ENCODE measurements at regions not wholly inside any gene's neighbourhood (a gene's known extent, or its start where the extent isn't known, plus 50 kb on each side); places are given as distances from the start of the nearest gene placed in this dataset.

DNA sequence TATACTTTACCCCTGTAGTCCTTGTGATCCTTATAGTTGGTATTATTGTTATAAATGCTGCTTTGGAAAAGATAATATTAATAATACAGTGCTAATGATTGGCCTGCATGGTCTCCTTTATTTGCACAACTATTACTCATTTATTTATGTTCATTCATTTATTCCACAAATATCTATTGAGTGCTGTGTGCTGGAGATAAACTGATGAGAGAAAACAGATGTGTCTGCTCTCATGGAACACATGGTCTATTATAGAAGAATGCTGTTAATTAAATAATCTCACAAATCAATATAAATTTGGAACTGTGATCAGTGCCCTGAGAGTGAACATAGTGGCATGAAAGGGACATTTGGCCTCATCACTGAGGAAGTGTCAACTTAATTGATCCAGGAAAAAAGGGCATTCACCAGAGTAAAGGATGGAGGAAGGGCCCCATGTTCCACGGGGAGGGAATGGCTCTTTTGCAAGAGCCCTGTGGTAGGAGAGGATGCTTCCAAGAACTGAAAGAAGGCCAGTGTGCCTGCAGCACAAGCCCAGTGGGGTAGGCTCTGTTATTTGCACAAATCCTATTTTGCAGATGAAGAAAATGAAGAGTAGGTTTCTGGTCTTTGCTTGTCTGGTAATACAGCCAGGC lies 91.5 kb upstream of the STK39 start:
- DNase-seq (ENCODE audit: low spot score) = no peak

DNA sequence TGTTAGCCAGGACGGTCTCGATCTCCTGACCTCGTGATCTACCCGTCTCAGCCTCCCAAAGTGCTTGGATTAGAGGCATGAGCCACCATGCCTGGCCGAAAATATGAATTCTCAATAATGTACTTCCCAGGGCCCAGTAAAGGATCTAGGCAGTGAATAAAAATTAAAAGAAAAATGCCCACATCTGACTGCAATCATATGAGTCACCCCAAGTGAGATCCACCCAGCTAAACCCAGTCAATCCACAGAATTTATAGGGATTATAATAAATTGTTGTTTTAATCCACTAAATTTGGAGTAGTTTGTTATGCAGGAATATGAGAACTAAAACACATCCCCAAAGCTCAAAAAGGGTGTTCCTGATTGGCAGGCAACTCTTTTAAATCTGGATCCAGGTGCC lies 93.5 kb upstream of the STK39 start:
- DNase-seq (ENCODE audit: low spot score) = no peak

DNA sequence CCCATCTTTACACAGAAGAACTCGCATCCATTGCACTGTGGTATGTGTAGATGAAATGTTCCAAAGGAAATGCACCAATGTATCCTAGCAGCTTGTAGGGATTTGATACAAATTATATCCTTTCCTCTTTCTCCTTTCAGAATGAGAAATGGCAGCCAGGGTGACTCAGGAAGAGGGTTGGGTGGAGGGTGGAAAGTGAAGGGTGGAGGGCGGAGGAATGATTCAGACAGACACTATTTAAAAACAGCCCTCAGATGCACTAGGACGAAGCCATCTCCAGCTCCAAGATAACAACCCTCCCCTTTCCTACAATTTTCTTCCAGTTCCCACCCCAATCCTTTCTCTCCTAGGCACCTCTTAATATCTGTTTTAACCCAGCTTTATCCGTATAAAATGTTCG lies 96.2 kb upstream of the STK39 start:
- no peak for DNase-seq (ENCODE audit: low spot score)

DNA sequence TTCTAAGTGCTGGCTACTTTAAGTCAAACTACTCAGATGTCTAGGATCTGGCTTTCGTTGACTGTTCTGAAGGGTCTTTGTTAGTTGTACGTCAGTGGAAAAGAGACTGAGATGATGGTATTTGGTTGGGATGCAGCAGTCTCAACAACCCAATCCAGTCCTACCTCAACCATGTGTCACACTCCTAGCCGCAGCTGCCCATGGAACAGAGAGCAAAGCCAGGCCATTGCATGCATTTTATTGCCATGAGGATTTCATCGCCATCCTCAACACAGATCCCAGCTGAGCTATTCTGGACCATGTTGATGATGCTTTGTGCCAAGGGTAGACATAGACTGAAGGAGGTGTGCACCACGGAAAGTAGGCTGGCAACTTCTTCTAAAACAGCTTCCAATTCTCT lies 97.3 kb upstream of the STK39 start:
- DNase-seq (ENCODE audit: low spot score) = no peak

DNA sequence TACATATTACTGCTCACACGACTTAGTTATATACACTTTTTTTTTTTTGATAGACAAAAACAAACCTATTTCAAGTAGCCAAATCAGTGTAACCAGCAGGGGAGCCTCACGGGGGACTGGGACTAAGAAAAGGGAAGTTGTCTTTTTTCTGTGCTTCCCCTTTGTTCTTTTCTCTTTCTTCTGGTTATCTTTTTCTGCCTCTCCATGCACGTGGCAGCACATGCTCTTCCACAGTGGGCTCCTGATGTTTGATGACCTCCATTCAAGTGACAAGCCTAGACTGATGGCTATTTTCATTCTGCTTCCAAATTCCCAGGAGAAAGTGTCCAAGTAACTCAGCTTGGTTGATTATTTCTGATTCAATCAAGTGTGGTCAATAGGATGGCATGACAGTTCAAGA lies 98.2 kb upstream of the STK39 start:
- no peak for DNase-seq (ENCODE audit: low spot score)

DNA sequence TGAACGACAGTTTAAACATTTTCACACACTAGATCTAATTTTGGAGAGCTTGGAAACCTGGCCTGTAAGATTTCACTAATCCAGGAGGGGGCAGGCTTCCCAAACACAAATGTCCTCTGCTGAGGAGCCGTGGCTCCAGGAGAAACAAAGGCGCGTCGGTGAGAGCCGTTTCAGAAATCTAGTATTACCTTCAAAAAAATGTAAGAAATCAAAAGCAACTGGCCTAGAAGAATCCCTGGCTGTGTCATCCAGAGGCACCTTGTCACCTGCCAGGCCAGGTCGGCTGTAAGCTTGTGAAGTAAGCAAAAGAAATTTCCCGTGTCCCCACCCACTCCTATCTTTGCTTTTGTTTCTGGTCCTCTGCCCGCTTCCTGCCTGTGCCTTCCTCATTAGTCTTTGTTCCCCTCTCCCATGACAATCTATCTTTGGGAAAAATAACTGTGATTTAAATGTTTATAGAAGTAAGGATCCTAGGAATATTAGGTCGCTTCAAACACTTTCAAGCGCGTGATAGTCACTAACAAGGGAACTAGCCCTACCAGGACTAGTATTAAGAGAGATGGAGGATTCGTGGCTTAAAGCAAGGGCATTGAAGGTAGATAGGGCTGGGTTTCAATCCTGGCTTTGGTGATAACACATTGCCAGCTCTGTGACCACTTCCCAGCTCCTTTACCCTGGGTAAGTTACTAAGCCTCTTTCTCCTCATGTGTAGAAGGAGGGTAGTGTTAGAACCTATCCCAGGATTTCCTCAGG lies 99.5 kb upstream of the STK39 start:
- DNase-seq (ENCODE audit: low spot score) = peak; percentile 49

DNA sequence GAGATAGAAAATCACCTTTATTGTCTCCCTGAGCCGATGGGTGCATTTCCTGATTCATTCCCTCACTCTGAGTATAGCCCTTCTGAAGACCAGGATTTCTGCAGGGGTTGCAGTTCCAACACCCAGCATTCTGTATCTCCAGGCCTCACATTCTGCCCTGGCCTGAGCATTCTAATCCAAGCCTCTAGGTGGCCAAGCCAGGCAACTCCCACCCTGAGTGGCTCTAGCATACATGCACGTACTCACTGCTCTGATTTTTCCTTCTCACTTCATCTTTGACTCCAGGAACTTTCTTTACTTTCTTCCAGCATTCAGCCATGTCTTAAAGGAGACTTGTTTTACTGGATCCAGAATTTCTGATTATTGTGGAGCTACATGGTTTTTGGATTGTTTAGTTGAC lies 100.7 kb upstream of the STK39 start:
- peak; percentile 56 for DNase-seq (ENCODE audit: low spot score)

DNA sequence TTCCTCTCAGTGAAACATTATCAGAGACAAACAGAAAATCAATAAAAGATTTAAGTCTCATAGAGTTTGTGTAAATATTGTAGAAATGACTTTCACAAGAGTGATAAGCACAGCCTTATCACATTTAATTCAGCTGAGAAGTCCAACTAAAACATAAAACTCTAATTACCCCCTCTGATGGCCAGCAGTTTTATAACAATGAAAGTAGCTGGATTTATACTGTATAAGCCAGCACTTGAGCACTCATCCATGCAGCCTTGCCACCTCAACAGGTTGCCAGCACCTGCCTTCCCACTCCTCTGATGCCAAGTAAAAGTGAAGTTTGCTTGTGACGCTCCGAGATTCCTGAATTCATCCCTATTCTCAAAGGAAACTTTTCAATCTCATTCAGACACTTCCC lies 103.0 kb upstream of the STK39 start:
- no peak for DNase-seq (ENCODE audit: low spot score)

DNA sequence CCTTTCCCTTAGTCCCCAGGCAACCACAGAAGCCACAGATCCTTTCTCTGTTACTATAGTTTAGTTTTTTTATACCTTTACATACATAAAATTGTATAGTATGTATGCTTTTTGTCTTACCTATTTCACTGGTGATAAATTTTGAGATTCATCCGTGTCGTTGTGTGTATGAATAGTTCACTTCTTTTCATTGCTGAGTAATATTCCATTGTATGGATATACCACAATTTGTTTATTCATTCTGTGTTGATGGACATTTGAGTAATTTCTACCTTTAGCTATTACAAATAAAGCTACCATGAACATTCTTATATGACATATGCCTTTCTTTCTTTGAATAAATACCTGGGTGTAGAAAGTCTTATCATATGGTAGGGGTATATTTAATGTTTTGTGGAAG lies 102.8 kb upstream of the CERS6 start:
- DNase-seq (ENCODE audit: low spot score) = no peak

DNA sequence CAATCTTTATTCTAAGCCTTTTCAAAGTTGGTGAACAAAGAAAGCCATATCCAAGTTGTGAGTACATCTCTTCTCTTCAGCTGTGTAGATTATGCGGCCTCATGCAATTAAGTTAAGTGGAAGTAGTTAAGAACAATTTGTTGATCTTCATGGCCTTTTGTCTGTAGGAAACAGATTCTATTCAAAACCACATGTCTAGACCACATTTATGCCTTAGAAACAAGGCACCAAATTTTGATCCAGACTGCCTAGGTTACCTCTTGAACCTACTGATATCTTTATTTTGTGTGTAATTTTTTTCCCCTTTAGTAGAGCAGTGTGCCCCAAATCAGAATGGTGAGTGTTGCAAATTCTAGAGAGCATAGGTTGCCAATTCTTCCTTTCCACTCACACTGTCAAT lies 101.6 kb upstream of the CERS6 start:
- no peak for DNase-seq (ENCODE audit: low spot score)

DNA sequence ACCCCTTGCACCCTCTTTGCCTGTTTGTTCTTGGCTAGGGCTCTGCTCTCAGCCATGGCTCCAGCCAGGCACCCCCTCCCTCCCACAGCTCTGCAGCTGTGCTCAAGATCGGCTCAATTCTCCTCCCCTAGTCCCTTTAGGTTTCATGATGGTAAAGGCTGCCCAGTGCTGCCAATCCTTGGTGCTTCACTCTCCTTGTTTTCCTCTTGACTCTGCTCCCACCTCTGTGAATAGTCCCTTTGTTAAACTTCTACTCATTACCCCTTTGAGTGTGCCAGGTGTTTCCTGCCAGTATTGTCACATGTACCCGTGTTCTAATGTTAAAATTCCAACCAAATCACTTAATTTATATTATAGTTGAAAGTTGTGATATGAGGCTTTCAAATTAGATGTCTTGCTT lies 101.0 kb upstream of the CERS6 start:
- DNase-seq (ENCODE audit: low spot score) = no peak

DNA sequence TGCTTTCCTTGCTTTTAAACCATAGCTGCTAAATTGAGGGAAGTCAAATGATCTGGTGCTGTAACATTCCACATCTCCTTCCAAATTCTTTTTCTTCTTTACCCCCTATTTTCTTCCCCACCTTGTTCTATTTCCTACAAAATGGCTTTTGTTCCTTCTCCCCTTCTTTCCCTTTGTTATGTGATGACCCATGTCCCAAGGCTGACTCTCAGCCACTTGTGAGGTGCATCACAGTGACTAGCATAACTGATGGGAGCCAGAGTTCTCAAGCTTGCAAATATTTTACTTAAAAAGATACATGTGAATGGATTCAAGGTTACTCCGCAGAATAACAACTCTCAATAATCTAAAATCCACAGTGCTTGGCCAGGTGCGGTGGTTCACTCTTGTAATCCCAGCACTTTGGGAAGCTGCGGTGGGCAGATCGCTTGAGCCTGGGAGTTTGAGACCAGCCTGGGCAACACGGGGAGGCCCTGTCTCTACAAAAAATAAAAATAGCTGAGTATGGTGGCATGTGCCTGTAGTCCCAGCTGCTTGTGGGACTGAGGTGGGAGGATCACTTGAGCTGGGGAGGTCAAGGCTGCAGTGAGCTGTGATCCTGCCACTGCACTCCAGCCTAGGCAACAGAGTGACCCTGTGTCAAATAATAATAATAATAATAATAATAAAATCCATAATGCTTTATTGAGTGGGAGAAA lies 100.1 kb upstream of the CERS6 start:
- no peak for DNase-seq (ENCODE audit: low spot score)

DNA sequence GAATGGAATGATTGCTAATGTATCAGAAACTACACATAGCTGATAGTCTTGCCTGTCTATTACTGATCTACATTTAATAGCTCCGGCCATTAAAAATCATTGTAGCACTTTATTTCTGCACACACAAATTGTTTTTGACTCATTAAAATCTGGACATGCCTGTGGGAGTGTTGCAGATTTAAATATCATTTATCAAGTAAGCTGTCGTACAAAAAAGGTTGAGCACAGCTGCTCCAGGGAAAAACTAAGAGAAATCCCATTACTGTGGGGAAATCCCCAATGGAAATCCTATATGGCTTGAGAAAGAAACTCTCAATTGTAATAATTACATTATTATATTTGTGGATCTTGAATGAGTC lies 99.6 kb upstream of the CERS6 start:
- DNase-seq (ENCODE audit: low spot score) = no peak

DNA sequence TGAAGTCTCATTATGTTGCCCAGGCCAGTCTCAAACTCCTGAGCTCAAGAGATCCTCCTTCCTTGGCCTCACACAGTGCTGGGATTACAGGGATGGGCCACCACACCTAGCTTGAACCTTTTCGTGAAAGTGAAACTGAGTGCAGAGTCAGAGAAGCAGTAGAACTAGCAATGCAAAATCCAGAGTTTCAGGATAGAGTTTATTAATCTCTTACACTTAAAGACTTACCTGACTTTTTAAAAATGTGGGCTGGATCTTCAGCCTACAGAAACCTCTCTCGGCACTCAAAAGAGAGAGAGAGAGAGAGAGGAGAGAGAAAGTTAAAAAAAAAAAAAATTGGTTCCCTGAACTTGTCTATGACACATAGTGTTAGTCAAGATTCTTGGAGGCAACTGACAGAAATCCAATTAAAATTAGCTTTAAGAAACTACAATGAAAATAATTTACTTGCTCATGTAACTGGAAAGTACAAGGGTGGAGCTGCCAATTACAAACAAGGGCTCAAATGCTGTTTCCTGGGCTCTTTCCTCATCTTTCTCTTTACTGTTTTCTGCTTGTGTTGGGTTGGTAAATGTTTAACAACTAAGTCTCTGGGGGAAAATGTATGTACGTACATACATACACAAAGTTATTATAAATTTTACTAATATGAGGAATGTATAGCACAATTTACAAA lies 98.1 kb upstream of the CERS6 start:
- DNase-seq (ENCODE audit: low spot score) = no peak

DNA sequence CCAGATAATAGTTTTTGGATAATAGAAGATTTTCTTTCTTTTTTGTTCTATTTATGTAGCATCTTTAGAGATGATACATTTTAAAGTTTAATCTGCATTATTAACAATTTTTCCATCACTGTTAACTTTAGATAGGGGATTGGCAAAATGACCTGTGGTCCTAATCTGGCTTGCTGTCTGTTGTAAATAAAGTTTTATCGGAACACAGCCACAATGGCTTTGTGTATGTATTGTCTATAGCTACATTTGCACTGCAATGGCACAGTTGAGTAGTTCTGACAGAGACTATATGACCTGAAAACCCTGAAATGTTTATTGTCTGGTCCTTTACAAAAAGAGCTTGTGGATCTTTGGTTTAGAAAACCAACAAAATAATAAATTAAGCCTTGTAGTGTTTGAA lies 97.0 kb upstream of the CERS6 start:
- no peak for DNase-seq (ENCODE audit: low spot score)

DNA sequence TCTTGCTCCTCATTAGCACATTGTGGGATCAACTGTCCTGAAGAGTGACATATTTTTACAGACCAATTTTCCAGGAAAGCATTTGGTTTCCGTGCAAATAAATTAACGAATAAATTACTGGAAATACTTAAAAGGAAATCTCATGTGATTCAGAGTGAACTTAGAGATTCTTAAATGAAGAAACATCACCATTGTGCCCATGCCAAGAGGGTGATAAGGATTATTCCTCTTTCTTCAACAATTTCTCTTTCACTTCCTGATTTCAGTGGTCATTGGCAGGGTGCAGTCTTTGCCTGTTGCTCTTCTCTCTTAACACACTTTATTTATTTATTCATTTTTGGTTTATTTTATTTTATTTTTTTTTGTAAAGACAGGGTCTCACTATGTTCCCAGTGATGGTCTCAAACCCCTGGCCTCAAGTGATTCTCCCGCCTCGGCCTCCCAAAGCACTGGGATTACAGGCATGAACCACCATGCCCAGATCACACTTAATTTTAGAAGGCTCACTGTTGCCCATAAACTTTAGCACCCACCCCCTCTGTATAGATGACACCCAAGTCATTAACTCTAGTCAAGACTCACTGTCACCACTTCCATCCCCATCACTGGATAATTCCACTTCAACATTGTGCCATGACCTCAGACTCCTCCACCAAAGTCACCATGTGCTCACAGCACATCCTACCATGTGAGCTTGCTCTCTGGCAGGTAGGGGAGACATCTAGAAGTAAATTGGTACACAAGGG lies 92.6 kb upstream of the CERS6 start:
- no peak for DNase-seq (ENCODE audit: low spot score)

DNA sequence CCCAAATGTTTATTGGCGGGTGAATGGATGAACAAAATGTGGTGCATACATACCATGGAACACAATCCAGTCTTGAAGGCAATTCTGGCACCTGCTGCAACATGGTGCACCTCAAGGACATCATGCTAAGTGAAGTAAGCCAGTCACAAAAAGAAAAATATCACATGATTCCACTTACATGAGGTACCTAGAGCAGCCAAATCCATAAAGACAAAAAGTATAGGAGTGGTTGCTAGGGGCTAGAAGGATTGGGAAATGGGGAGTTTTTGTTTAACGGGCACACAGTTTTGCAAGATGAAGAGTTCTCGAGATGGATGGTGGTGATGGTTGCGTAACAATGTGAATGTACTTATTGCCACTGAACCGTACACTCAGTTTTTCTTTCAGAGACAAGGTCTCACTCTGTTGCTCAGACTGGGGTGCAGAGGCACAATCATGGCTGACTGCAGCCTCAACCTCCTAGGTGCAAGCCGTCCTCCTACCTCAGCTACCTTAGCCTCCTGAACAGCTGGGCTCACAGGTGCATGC lies 90.9 kb upstream of the CERS6 start:
- no peak for DNase-seq (ENCODE audit: low spot score)

DNA sequence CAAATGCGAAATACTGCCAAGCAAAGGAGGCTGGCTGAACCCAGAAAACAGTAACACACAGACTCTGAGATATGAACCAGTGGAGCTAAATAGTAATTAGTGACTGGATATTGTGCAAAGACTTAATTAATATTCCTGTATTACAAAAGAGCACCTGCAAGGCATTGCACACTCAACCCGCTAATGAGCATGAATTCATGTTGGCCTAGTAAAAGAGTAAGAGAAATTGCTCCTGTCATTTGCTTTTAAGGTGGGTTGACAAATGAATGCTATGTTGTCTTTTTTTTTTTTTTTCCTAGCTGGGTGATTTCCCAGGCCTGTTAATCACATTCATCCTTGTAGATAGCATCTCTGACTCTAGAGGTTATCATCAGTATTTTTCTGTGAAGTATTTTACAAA lies 87.0 kb upstream of the CERS6 start:
- no peak for DNase-seq (ENCODE audit: low spot score)

DNA sequence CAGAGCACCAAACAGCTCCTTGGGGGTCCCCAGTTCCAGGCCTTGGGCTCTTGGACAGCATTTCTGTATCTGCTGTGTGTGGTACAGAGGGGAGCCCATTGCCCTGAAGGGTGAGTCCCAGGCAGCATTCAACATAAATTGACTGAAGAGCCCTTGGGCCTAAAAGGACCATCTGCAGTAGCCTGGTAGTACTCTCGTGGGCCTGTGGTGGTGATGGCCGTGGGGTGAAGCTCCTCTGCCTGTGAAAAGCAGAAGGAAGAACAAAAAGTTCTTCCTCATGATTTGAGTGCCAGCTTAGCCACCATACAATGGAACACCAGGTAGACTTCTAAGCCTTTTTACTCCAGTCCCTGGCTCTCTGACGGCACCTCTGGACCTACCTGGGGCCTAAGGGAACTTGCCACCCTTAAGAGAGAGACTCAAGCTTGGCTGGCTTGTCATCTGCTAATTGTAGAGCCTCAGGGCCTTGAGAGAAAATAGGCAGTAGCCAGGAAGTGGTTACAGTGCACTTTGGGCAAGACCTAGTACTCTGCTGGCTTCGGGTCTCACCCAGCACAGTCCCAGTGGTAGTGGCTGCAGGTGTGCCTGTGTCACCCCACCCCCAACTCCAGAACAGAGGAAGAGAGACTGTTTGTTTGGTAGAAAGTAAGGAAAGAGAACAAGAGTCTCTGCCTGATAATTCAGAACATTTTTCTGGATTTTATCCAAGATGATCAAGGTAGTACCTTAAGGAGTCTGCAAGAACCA lies 84.6 kb upstream of the CERS6 start:
- no peak for DNase-seq (ENCODE audit: low spot score)

DNA sequence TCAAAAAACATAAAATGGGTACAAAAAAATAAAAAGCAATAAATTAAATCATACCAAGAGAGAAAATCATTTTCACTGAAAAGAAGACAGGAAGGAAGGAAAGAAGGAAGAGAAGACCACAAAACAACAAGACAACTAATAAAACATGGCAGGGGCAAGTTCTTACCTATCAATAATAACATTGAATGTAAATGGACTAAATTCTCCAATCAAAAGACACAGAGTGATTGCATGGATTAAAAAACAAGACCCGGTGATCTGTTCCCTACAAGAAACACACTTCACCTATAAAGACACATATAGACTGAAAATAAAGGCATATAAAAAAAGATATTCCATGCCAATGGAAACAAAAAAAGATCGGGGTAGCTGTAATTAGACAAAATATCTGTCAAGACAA lies 82.6 kb upstream of the CERS6 start:
- DNase-seq (ENCODE audit: low spot score) = no peak

DNA sequence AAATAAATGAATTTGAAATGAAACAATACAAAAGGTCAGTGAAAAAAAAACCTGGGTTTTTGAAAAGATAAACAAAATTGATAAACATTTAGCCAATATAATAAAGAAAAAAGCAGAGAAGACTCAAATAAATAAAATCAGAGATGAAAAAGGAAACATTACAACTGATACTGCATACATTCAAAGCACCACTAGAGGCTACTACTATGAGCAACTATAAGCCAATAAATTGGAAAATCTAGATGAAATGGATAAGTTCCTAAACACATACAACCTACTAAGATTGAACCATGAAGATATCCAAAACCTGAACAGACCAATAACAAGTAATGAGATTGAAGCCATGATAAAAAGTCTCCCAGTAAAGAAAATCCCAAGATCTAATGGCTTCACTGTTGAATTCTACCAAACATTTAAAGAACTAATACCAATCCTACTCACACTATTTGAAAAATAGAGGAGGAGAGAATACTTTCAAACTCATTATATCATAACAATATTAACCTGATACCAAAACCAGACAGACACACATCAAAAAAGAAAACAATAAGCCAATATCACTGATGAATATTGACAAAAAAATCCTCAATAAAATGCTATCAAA lies 80.8 kb upstream of the CERS6 start:
- no peak for DNase-seq (ENCODE audit: low spot score)

Measured in H4 (cell line).